ENCODE measurements at regions not wholly inside any gene's neighbourhood (a gene's known extent, or its start where the extent isn't known, plus 50 kb on each side); places are given as distances from the start of the nearest gene placed in this dataset.

- DNase-seq: no peak
These were observed 136.3 kb upstream of the SMAD1 start for GRCh38 chr4:145345401-145345800.

- DNase-seq: no peak
These were observed 140.3 kb upstream of the SMAD1 start for GRCh38 chr4:145341381-145341780.

- no peak for DNase-seq
These were observed 141.5 kb upstream of the SMAD1 start for GRCh38 chr4:145340071-145340675.

GRCh38 chr4:145339075-145339725, 142.5 kb upstream of the SMAD1 start:
- DNase-seq: no peak

- no peak for DNase-seq
These were observed 143.1 kb upstream of the SMAD1 start for GRCh38 chr4:145338568-145338967.

GRCh38 chr4:145337391-145337790, 144.3 kb upstream of the SMAD1 start:
- DNase-seq: no peak

- no peak for DNase-seq
These were observed 147.9 kb upstream of the SMAD1 start for GRCh38 chr4:145333786-145334185.

GRCh38 chr4:145326491-145326890, 146.1 kb upstream of the OTUD4 start:
- no peak for DNase-seq

GRCh38 chr4:145324161-145324560, 143.8 kb upstream of the OTUD4 start:
- no peak for DNase-seq

GRCh38 chr4:145320294-145320693, 139.9 kb upstream of the OTUD4 start:
- DNase-seq: no peak

GRCh38 chr4:145319751-145320150, 139.4 kb upstream of the OTUD4 start:
- no peak for DNase-seq

GRCh38 chr4:145316897-145317574, 136.6 kb upstream of the OTUD4 start:
- no peak for DNase-seq

- DNase-seq: no peak
These were observed 135.4 kb upstream of the OTUD4 start for GRCh38 chr4:145315811-145316225.

- no peak for DNase-seq
These were observed 128.2 kb upstream of the OTUD4 start for GRCh38 chr4:145308598-145308997.

GRCh38 chr4:145307763-145308430, 127.5 kb upstream of the OTUD4 start:
- DNase-seq: no peak

- no peak for DNase-seq
These were observed 126.7 kb upstream of the OTUD4 start for GRCh38 chr4:145307120-145307519.

- no peak for DNase-seq
These were observed 122.3 kb upstream of the OTUD4 start for GRCh38 chr4:145302725-145303124.

- DNase-seq: no peak
These were observed 121.1 kb upstream of the OTUD4 start for GRCh38 chr4:145301386-145302080.

- peak; percentile 59 for DNase-seq
These were observed 119.1 kb upstream of the OTUD4 start for GRCh38 chr4:145299380-145300076.

GRCh38 chr4:145298885-145299284, 118.5 kb upstream of the OTUD4 start:
- DNase-seq: no peak

- DNase-seq: no peak
These were observed 117.2 kb upstream of the OTUD4 start for GRCh38 chr4:145297556-145297955.

- DNase-seq: no peak
These were observed 115.2 kb upstream of the OTUD4 start for GRCh38 chr4:145295547-145295946.

GRCh38 chr4:145295122-145295521, 114.7 kb upstream of the OTUD4 start:
- no peak for DNase-seq
